H1 (cell line): ENCODE measurements at regions not wholly inside any gene's neighbourhood (a gene's known extent, or its start where the extent isn't known, plus 50 kb on each side); places are given as distances from the start of the nearest gene placed in this dataset.

ENCODE experiments used
- CTCF ChIA-PET: fragments of 300-600 bp; sonication (Branson Sonifier 250); formaldehyde crosslinking; loops from one replicate; lab custom pipeline; 2021; ENCODE audit not compliant: partially characterized antibody; lab: Charles Lee
- POLR2A ChIA-PET: fragments of 300-600 bp; sonication (Branson Sonifier 250); formaldehyde crosslinking; loops from one replicate; lab custom pipeline; 2021; ENCODE audit warnings: inconsistent platforms; ENCODE audit not compliant: partially characterized antibody; lab: Charles Lee
- DNase-seq, 2 experiments: peaks; one replicate each; pipeline versions ENCODE4 v3.0.0 to v3.0.0-alpha.2; 2010 to 2022; ENCODE audit warnings: low spot score in 2 of 2, low read depth in 1 of 2, mixed read lengths in 1 of 2
- FAIRE-seq: peaks from 2 replicates; lab custom pipeline; 2011; peaks lifted over from hg19 to GRCh38; lab: Jason Lieb, UNC
- H2AFZ ChIP-seq: 2 replicates; pipeline ENCODE4 v1.8.1; 2012; ENCODE audit warnings: low read length, inconsistent platforms
- H2AK5ac ChIP-seq: 2 replicates; pipeline ENCODE4 v1.6.1; 2013; ENCODE audit warnings: low read depth, low read length
- H2BK120ac ChIP-seq: replicated peaks from 2 replicates; pipeline ENCODE3; 2013; ENCODE audit warnings: low read depth, low read length, inconsistent platforms
- H2BK12ac ChIP-seq: 2 replicates; pipeline ENCODE4 v1.6.1; 2013; ENCODE audit warnings: low read depth, low read length
- H2BK15ac ChIP-seq: 2 replicates; pipeline ENCODE4 v1.6.1; 2013; ENCODE audit warnings: low read length
- H2BK20ac ChIP-seq: 2 replicates; pipeline ENCODE4 v1.6.1; 2013; ENCODE audit warnings: low read length
- H2BK5ac ChIP-seq: 2 replicates; pipeline ENCODE4 v1.6.1; 2013; ENCODE audit warnings: low read depth, low read length
- H3K14ac ChIP-seq: 2 replicates; pipeline ENCODE4 v1.6.1; 2013; ENCODE audit warnings: inconsistent platforms; ENCODE audit not compliant: insufficient read length
- H3K18ac ChIP-seq: 2 replicates; pipeline ENCODE4 v1.6.1; 2013; ENCODE audit warnings: low read length; ENCODE audit errors: extremely low read depth
- H3K23ac ChIP-seq: 2 replicates; pipeline ENCODE4 v1.6.1; 2013; ENCODE audit warnings: inconsistent platforms; ENCODE audit not compliant: insufficient read length
- H3K23me2 ChIP-seq: 2 replicates; pipeline ENCODE4 v1.6.1; 2013; ENCODE audit warnings: low read depth, low read length
- H3K27ac ChIP-seq: 2 replicates; pipeline ENCODE4 v1.6.1; 2011; ENCODE audit warnings: low read depth, low read length, inconsistent platforms
- H3K27me3 ChIP-seq, 4 experiments: replicated peaks in 1 of 4; 1 replicate in 1 of 4; 2 replicates in 3 of 4; pipeline versions ENCODE4 v1.6.1 to v1.8.1; 2011 to 2013; ENCODE audit warnings: low read length in 3 of 4, mild to moderate bottlenecking in 3 of 4, inconsistent platforms in 2 of 4, mixed read lengths in 2 of 4, moderate library complexity in 1 of 4; ENCODE audit not compliant: control insufficient read depth in 3 of 4, insufficient read depth in 3 of 4; ENCODE audit errors: extremely low read depth in 1 of 4
- H3K36me3 ChIP-seq, 4 experiments: 2 replicates each; pipeline versions ENCODE4 v1.6.1 to v1.8.1; 2011 to 2013; ENCODE audit warnings: mild to moderate bottlenecking in 4 of 4, low read length in 3 of 4, moderate library complexity in 2 of 4, control low read depth in 1 of 4, inconsistent platforms in 1 of 4; ENCODE audit not compliant: insufficient read depth in 4 of 4, control insufficient read depth in 2 of 4
- H3K4ac ChIP-seq: replicated peaks from 2 replicates; pipeline ENCODE3; 2013; ENCODE audit warnings: low read length, low read depth, mixed read lengths, inconsistent platforms; ENCODE audit not compliant: insufficient read length
- H3K4me1 ChIP-seq, 4 experiments: replicated peaks in 1 of 4; 1 replicate in 1 of 4; 2 replicates in 3 of 4; pipeline versions ENCODE4 v1.6.1 to v1.8.1; 2011 to 2013; ENCODE audit warnings: low read length in 3 of 4, inconsistent platforms in 2 of 4, mixed read lengths in 1 of 4; ENCODE audit not compliant: insufficient read depth in 4 of 4, control insufficient read depth in 3 of 4
- H3K4me2 ChIP-seq, 2 experiments: 2 replicates each; pipeline versions ENCODE4 v1.6.1 to v1.8.1; 2011 to 2013; ENCODE audit warnings: low read depth in 2 of 2, low read length in 2 of 2, control low read depth in 1 of 2, inconsistent platforms in 1 of 2, mild to moderate bottlenecking in 1 of 2; ENCODE audit not compliant: insufficient read depth in 1 of 2
- H3K4me3 ChIP-seq, 4 experiments: fragments of 200-600, 300-600 bp in 1 of 4; sonication (generic), shearing (Covaris generic), sonication (Bioruptor Twin) in 1 of 4; 2 replicates each; pipeline versions ENCODE4 v1.5.1 to v1.8.1; 2011 to 2016; ENCODE audit warnings: low read length in 4 of 4, low read depth in 3 of 4, control low read depth in 2 of 4, inconsistent platforms in 2 of 4, mild to moderate bottlenecking in 2 of 4, mixed read lengths in 1 of 4, moderate library complexity in 1 of 4; ENCODE audit not compliant: insufficient read depth in 2 of 4; ENCODE audit errors: extremely low read depth in 1 of 4
- H3K56ac ChIP-seq: replicated peaks from 2 replicates; pipeline ENCODE3; 2013; ENCODE audit warnings: low read depth, mild to moderate bottlenecking, mixed read lengths, low read length, inconsistent platforms; ENCODE audit not compliant: insufficient read length
- H3K79me1 ChIP-seq: 2 replicates; pipeline ENCODE4 v1.6.1; 2013; ENCODE audit warnings: low read depth, low read length, control low read depth
- H3K79me2 ChIP-seq, 2 experiments: 2 replicates each; pipeline versions ENCODE4 v1.6.1 to v1.8.1; 2012 to 2013; ENCODE audit warnings: low read length in 2 of 2, mild to moderate bottlenecking in 2 of 2, inconsistent platforms in 1 of 2; ENCODE audit not compliant: insufficient read depth in 2 of 2, control insufficient read depth in 1 of 2
- H3K9ac ChIP-seq, 4 experiments: replicated peaks in 1 of 4; 1 replicate in 1 of 4; 2 replicates in 3 of 4; pipeline versions ENCODE4 v1.6.1 to v1.8.1; 2011 to 2013; ENCODE audit warnings: low read depth in 3 of 4, low read length in 3 of 4, control low read depth in 2 of 4, mild to moderate bottlenecking in 2 of 4, moderate library complexity in 2 of 4, inconsistent platforms in 1 of 4; ENCODE audit errors: extremely low read depth in 1 of 4
- H3K9me3 ChIP-seq, 2 experiments: 2 replicates each; pipeline versions ENCODE4 v1.6.1 to v1.8.1; 2012 to 2013; ENCODE audit warnings: mild to moderate bottlenecking in 2 of 2, moderate library complexity in 2 of 2, control low read depth in 1 of 2, inconsistent platforms in 1 of 2, low read depth in 1 of 2, low read length in 1 of 2, mixed read lengths in 1 of 2; ENCODE audit not compliant: insufficient read depth in 2 of 2
- H4K20me1 ChIP-seq, 2 experiments: replicated peaks in 1 of 2; 2 replicates each; pipeline versions ENCODE3 to v1.8.1; 2011 to 2013; ENCODE audit warnings: inconsistent platforms in 2 of 2, low read length in 2 of 2, mild to moderate bottlenecking in 1 of 2; ENCODE audit not compliant: insufficient read depth in 2 of 2, control insufficient read depth in 1 of 2
- H4K5ac ChIP-seq: 2 replicates; pipeline ENCODE4 v1.6.1; 2013; ENCODE audit warnings: low read length, low read depth, mixed read lengths, inconsistent platforms; ENCODE audit not compliant: insufficient read length
- H4K8ac ChIP-seq: 2 replicates; pipeline ENCODE4 v1.8.0; 2013; ENCODE audit warnings: mild to moderate bottlenecking, moderate library complexity, low read length, inconsistent platforms; ENCODE audit not compliant: insufficient read depth; ENCODE audit errors: extremely low read depth
- H4K91ac ChIP-seq: replicated peaks from 2 replicates; pipeline ENCODE3; 2013; ENCODE audit warnings: low read length, mixed read lengths, inconsistent platforms; ENCODE audit not compliant: insufficient read length
- ASH2L ChIP-seq: fragments of 200-600, 300-600 bp; sonication (generic); IDR thresholded peaks from one replicate; pipeline ENCODE4 v1.7.1; 2017; ENCODE audit warnings: low read length
- CHD1 ChIP-seq: IDR thresholded peaks from 2 replicates; pipeline ENCODE4 v1.6.1; 2012; ENCODE audit warnings: low read depth, low read length, improper control_type of control experiment
- EZH2 ChIP-seq: fragments of 200-600 bp; sonication (generic); IDR thresholded peaks from 2 replicates; pipeline ENCODE4 v1.7.1; 2012; ENCODE audit warnings: low read depth, mild to moderate bottlenecking, moderate library complexity, low read length, inconsistent platforms; ENCODE audit not compliant: severe bottlenecking
- GABPA ChIP-seq: IDR thresholded peaks from 2 replicates; pipeline ENCODE4 v1.6.1; 2011; ENCODE audit warnings: mild to moderate bottlenecking, low read length, moderate library complexity, borderline replicate concordance; ENCODE audit not compliant: insufficient read depth
- SAP30 ChIP-seq: fragments of 300-600 bp; sonication (generic); IDR thresholded peaks from 2 replicates; pipeline ENCODE4 v1.7.1; 2012; ENCODE audit warnings: low read length, moderate library complexity, mild to moderate bottlenecking, inconsistent platforms; ENCODE audit not compliant: insufficient read depth, insufficient replicate concordance
- SUZ12 ChIP-seq: fragments of 200-600 bp; sonication (generic); IDR thresholded peaks from 2 replicates; pipeline ENCODE4 v1.6.1; 2012; ENCODE audit warnings: mild to moderate bottlenecking, inconsistent platforms, low read length, moderate library complexity, mixed read lengths
- TBP ChIP-seq: IDR thresholded peaks from 2 replicates; pipeline ENCODE4 v1.6.1; 2011; ENCODE audit warnings: low read depth, low read length, improper control_type of control experiment
- TEAD4 ChIP-seq: IDR thresholded peaks from 2 replicates; pipeline ENCODE4 v1.6.1; 2012; ENCODE audit warnings: low read depth, low read length, inconsistent platforms, mixed read lengths
- WGBS, 2 experiments: shearing (Covaris generic) in 1 of 2; methylation state at CpG; one replicate each; pipeline versions ENCODE4 v1.1.6 to v1.1.7; 2013 to 2015; ENCODE audit warnings: low lambda C conversion rate in 2 of 2, mixed read lengths in 2 of 2, inconsistent platforms in 1 of 2, low coverage in 1 of 2, missing lambda C conversion rate in 1 of 2; ENCODE audit not compliant: insufficient replicate concordance in 2 of 2, insufficient coverage in 1 of 2, insufficient read length in 1 of 2; ENCODE audit errors: extremely low coverage in 1 of 2, missing lambda C conversion rate in 1 of 2; 5-methylcytosine and 5-hydroxymethylcytosine counted together

GRCh38 chr5:56617998-56618397 lies 197.4 kb upstream of the MAP3K1 start:
- H3K4me1 ChIP-seq = peaks cover 0 to 4% (median 1%) of the 10 kb centered on the region in 4 experiments; a peak in 3 of 7 replicates
- peaks cover 9 to 16% of the 10 kb centered on the region in 2 experiments for H3K9me3 ChIP-seq
- ChIA-PET POLR2A (no interaction called here), CTCF (interaction anchor here (1.0 kb wide), 1 partner anchor 55 kb away, joined by 3 read pairs; no protein-coding TSS in a partner anchor)
- FAIRE-seq (no peak), DNase-seq (no peak)
- H2BK15ac ChIP-seq = no peak overlapping the region
- H2AFZ ChIP-seq = no peak overlapping the region
- no peak overlapping the region for H2AK5ac ChIP-seq
- H3K18ac ChIP-seq = no peak overlapping the region
- H4K8ac ChIP-seq = no peak overlapping the region
- H4K20me1 ChIP-seq = no peaks in the 10 kb centered on the region
- H2BK20ac ChIP-seq = no peak overlapping the region
- no peak overlapping the region for H3K4me3 ChIP-seq
- no peak overlapping the region for H2BK5ac ChIP-seq
- no peak overlapping the region for H3K27ac ChIP-seq
- no peaks in the 10 kb centered on the region for H3K36me3 ChIP-seq
- peaks cover 2% of the 10 kb centered on the region; the same call in 1 of the 2 replicates for H3K23me2 ChIP-seq
- no peak overlapping the region for H4K91ac ChIP-seq
- H3K79me1 ChIP-seq = no peaks in the 10 kb centered on the region
- no peak overlapping the region for H3K23ac ChIP-seq
- no peak overlapping the region for H3K56ac ChIP-seq
- no peak overlapping the region for H2BK120ac ChIP-seq
- no peak overlapping the region for H3K4me2 ChIP-seq
- H2BK12ac ChIP-seq = no peak overlapping the region
- H3K27me3 ChIP-seq = no peaks in the 10 kb centered on the region
- WGBS, 2 experiments = 86% methylated on average over 4 of the region's 4 CpGs; no CpG with 5 or more reads in 1 of the 2 experiments
- H3K9ac ChIP-seq = no peak overlapping the region
- TF ChIP-seq GABPA (no peak), CHD1 (no peak), SUZ12 (no peak), TBP (no peak), TEAD4 (no peak), ASH2L (no peak), SAP30 (no peak), EZH2 (no peak)
- H3K14ac ChIP-seq = no peak overlapping the region
- H3K79me2 ChIP-seq = no peaks in the 10 kb centered on the region
- no peak overlapping the region for H4K5ac ChIP-seq
- no peak overlapping the region for H3K4ac ChIP-seq
